ENCODE measurements at regions not wholly inside any gene's neighbourhood (a gene's known extent, or its start where the extent isn't known, plus 50 kb on each side); places are given as distances from the start of the nearest gene placed in this dataset.
A peak's percentile ranks its signal among the peaks of the same experiment; 100 is the strongest.
"Not testable (repeated sequence)": the region's sequence is repeated elsewhere in the genome, so short reads cannot be mapped to it uniquely, and the experiment has no call there.

DNA sequence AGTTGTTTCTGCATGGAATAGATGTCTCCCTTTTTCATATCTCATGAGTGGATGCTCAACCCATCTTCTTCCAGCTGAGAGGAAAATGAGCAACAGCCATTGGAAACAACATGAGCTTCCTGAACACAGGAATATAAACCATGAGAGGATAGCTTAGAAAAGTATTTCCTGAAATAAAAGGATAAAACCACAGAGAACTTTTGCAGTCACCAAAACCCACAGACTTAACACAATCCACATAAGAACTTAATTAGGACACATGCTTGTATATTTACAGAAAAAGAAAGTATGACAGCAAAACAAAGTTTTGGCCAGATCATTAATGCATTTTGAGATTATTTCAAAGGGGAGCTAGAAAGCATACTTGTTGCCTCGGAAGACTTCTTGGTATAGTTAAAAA is 180.5 kb upstream of the RASGRP1 start:
- DNase-seq = no peak

DNA sequence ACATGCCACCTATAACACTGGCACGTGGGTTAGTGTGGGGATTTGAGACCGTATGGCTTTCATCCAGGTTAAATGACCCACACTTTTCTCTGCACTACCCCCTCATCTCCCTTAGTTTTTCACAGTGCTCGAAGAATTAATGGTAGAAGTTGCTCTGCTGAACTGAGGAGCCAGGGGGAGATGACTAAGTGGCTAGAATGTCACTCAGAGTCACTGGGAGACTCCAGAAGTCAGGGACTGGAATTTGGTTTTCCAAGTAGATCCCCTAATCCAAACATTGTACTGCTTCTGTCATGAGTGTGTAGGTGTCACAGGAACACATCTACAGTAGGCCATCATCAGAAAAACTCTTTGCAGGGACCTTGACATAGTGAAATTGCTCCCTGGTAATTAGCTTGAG is 181.0 kb upstream of the RASGRP1 start:
- no peak for DNase-seq

DNA sequence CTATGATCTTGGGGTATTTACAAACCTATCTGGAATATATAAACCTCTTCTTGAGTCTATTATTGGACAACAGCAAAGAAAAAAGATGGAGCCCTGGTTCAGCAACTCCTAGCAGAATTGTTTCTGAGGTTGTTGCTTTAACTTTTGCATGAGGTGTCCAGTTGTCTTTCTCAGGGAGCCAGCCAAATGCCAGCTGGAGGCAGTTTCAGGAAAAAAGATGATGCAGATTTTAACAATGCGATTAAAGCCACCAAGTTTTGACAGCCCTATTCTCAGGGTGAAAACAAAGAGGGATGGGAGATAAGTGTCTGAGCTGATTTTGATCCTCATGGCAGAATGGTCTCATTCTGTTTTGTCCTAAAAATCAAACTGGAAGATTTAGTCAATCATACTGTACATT is 181.6 kb upstream of the RASGRP1 start:
- DNase-seq = no peak

DNA sequence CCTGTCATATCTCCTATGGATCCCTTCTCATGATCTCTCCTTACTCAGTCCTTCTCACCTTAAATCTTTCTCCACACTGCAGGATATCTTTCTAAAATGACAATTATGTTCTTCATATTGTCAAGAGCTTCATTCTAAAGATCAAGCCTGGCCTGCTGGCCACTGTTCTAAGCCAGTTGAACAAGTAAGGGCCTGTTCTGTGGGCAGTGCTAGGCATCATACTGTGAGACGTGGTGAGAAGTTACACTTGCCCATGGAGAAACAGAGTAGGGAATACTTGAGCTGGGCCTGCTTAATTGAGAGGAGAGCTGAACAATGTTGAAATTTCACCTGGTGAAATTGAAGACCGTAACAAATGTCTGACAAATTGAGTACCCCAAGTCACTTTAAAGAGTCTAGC is 184.1 kb upstream of the RASGRP1 start:
- no peak for DNase-seq

DNA sequence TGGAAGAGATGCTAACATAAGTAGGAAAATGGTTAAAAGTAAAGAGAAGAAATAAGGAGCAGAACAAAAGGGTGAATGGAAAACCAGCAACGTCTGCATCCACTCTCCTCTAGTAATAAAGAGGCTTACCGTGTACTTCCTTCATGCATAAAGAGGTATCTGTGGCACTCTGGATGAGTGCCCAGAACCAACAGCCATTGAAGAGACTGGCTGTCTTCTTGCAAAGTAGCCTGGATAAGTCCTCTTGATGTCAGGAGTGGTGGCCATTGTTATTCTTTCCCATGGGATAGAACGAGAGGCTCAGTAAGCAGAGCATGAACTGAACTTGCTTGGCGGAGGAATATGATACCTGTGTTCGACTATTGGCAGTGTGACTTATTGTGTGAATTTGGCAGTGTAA is 186.2 kb upstream of the RASGRP1 start:
- no peak for DNase-seq

DNA sequence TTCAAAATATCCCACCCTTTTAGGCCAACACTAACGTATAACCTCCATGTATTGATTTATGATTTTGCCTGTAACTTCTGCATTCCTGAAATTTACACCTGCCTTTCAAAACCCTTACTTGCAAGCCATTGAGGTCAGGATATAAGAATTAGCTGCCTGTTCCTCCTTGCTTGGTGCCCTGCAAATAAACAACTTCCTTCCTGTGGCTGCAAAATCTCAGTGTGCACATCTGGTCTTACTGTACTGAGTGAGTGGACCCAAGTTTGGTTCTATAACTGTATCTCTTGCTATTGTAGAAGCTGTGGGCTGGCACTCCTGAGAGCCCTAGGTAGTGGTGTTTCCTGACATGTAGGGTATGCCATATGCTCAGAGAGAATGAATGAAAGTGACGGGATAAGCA is 191.1 kb upstream of the RASGRP1 start:
- no peak for DNase-seq

DNA sequence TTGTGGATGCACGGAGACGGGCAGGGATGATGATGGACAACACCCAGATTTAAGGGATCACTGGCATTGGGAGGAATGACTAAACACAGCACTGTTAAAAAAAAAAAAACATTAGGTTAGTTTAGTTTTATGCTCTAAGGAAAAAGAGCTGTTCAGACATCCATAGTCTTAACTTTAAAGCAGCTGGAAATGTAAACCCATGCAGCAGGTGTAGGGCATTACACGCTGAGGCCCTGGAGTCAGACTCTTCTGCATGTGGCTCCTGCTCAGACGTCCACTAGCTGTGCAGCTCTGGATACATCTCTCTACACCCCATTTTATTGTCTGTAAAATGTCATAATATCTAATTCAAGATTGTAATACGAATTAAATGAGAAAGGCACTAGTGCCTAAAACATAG is 191.8 kb upstream of the RASGRP1 start:
- DNase-seq = no peak

DNA sequence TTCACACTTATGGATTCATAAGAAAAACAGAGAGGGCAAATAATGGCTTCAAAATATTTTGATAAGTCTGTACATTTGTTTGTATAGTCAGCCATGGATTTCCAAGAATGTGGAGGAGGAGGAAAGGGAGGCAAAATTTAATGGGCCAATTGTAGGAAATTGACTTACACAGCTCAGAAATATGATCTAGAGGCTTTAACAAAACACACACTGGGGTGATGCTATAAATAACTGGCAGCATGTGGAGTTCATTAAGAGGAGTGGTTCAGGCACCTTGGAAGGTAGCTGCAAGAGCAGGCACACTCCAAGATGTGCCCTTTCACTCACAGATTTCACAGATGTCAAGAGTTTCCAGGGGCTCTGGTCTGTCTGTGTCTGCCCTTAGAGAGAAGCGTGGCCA is 193.4 kb upstream of the RASGRP1 start:
- DNase-seq = no peak

DNA sequence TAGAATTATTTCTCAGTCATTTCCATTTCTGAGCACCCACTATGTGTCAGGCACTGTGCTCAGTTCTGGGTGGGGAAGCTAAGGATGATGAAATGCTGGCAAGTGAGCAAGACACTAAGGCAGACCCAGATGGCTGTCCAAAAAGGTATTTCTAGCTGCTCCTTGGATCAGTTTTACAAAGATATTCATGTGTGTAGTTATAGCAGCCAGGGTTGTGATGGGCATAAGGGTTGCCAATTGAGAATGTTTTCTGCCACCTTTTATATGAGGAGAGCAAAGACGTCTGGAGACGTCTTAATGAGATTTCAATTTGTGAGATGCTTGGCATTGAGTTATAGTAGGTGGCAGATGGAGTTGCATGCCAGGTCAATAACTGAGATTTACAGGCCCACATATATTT is 197.1 kb upstream of the RASGRP1 start:
- no peak for DNase-seq

DNA sequence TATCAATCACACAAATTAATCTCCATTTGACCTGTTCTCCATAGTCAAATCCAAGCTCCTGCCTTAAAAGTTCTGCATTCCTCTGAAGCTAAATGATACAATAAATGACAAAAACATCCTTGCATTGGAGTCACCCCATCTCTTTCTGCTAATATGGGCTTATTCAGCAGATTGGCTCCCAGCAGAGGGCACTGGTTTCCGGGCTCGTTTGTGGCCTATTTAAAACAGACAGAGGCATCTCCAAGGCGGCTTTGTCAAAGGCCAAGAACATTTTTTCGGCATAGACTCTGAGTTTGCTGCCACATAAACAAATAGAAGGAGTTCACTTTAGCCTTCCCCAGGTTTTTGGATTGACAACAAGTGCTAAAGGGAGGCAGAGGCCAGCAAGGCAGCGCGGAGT is 204.4 kb upstream of the RASGRP1 start:
- no peak for DNase-seq

DNA sequence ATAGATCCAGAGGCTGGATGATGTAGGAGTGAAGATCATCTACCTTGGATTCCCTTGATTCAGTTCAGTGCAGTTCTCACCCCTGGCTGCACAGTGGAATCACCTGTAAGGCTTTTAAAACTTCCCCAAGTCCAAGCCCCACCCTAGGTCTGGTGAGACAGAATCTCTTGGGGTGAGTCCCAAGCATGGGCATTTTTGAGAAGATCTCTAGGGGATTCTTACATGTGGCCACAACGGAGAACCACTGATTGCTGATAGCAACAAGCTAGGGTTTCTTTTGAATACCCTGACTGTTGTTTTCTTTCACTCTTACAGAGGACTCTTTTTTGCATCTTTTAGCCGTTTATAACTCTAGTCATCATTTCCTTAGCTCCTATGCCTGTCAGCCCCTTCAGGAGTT is 204.9 kb upstream of the RASGRP1 start:
- peak in 1 of 5 experiments; percentile 40 for DNase-seq

DNA sequence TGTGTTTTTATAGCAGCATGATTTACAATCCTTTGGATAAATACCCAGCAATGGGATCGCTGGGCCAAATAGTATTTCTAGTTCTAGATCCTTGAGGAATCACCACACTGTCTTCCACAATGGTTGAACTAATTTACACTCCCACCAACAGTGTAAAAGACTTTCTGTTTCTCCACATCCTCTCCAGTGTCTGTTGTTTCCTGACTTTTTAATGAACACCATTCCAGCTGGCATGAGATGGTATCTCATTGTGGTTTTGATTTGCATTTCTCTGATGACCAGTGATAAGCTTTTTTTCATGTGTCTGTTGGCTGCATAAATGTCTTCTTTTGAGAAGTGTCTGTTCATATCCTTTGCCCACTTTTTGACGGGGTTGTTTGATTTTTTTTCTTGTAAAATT is 209.5 kb upstream of the RASGRP1 start:
- not testable (repeated sequence) for DNase-seq

DNA sequence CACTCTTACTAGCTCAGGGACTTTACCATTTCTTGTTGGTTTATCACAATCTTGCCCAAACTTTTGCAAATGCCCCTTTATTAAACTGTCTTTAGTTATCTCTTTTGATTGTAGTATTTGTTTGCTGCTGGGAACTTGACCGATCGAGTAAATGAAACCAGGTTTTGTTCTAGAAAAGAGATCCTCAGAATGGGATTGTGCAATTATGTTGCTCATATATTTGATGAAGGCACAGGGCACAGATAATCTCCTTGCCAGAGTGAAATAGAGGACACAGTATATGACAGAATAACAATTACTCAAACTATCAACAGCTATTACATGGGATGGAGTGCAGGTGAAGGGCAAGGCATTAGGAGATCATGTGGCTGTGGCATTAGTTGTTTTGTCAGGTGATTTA is 216.6 kb upstream of the RASGRP1 start:
- DNase-seq = no peak

DNA sequence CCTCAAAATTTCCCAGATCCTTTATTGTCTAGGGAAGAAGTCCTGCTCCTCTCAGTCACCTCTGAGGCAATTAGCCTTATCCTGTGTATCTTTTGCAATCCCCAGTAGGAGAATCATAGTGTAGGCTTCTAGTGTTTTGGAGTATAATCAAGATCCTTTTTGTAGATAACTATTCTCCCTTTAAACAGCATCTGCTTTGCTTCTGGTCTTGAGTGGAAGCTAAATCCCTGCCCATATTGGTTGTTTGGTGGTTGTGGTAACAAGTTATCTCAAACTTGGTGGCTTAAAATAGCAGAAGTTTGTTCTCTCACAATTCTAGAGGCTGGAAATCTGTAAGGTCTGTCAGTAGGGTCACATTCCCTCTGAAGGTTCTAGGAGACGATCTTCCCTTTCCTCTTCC is 217.5 kb upstream of the RASGRP1 start:
- no peak for DNase-seq

DNA sequence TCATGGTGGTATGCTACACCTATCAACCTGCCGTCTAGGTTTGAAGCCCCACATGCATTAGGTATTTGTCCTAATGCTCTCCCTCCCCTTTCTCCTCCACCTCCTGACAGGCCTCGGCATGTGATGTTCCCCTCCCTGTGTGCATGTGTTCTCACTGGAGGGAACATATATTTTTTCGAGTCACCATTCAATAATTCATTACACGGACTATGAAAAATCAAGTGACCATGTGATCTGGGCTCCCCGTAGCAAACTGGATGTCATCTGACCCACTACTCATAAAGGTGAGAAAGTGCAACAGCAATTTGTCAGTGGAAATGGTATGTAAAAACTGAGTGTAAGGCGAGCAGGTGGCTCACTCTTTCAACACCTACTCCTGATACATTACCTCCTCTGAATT is 224.3 kb upstream of the RASGRP1 start:
- DNase-seq = no peak

DNA sequence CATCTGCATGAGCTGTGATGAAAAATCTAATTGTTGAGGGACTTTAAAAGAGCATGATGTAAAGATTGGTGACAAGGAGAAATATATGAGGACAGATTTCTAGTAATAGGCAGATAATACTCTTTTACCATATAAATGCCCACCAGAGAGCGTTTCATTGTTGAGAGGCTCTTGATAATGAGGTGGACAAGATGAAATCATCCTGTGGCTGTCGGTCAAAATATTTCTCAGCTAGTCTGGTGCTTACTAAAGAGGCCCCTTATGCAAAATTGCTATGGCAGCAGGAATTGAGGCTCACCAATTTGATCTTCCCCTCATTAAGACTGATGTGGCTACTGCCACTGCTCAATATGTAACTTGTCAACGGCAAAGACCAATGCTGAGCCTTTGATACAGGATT is 225.0 kb upstream of the RASGRP1 start:
- no peak for DNase-seq

DNA sequence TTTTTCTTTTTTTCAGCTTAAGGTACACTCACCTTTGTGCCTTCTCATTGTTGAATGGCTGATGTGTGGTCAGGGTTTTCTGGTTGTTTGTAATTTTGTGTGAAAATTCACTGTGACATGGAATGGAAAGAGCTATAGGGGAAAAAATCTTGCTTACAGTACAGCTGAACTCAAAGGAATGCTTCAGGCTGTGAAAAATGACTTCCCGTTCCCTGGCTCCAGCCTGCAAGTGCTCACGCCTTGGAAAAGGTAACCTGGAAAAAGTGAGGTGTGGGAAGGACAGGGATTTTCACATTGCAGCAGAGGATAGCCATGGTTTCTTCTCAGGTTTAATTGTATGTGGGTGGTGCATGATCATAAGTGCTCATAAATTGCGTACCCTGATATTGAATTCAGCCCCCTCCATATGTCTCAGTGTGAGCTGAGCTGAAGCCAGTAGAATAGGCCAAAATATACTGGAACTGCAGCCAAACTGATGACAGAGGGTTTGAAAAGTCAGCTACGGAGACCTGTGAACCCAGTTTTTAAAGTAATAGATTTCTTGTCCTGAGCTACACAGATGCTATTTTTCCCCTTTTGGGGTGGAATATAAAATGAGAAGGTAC is 228.7 kb upstream of the RASGRP1 start:
- DNase-seq = no peak

DNA sequence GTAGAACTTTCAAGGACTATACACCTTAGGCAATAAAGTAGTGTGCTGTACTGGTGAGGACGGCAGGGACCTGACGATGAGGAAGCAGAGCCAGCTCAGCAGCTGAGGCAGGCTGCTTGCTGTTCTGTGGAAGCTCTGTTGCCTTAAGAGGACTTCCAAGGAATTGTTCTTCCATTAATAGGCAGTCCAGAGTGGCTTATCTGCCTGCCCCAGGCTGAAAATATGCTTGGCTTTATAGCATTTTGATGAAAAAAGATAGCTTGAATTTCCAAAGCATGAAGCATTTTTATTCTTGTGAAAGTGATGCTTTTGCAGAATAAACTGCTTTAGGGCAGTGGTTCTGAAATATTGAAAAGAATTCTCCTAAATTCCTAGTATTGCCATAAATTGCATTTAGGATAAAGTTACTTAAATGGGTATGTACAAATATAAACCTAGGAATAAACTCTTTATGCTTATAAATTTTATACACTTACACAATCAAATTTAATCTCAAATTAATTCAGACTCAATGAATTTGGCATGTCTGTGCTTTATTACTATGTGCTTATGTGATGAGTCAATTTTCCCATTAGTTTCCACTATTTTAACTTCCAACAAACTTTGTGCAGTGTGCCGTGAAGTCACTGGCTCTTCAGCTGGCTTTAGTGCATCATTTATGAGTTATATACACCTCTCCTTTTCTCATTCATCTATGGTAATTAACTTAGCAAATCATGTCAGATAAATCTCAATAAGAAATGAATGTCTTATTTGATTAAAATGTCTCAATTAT is 231.0 kb upstream of the RASGRP1 start:
- no peak for DNase-seq

DNA sequence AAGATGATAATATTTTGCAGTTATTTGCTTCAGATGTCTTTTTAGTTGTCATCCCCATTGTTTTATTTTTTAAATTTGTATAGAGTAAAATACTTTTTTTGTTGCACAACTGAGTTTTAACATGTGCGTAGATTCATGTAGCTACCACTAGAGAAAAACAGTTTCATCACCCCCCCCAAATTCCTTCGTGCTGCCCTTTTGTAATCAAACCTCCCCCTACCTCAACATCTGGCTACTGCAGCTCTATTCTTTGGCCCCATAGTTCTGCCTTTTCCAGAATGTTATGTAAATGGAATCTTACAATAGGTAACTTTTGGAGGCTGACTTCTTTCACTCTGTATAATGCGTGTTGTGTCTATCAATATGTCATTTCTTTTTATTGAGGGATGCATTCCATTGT is 232.0 kb upstream of the RASGRP1 start:
- no peak for DNase-seq

DNA sequence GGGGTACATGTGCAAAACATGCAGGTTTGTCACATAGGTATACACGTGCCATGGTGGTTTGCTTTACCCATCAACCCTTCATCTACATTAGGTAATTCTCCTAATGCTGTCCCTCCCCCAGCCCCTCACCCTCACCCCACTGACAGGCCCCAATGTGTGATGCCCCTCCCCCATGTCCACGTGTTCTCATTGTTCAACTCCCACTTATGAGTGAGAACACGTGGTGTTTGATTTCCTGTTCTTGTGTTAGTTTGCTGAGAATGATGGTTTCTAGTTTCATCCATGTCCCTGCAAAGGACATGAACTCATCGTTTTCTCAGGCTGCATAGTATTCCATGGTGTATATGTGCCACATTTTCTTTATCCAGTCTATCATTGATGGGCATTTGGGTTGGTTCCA is 232.9 kb upstream of the RASGRP1 start:
- DNase-seq = not testable (repeated sequence)

DNA sequence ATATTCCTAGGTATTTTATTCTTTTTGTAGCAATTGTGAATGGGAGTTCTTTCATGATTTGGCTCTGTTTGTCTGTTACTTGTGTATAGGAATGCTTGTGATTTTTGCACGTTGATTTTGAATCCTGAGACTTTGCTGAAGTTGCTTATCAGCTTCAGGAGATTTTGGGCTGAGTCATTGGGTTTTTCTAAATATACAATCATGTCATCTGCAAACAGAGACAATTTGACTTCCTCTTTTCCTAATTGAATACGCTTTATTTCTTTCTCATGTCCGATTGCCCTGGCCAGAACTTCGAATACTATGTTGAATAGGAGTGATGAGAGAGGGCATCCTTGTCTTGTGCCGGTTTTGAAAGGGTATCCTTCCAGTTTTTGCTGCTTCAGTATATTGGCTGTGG is 234.6 kb upstream of the RASGRP1 start:
- not testable (repeated sequence) for DNase-seq

DNA sequence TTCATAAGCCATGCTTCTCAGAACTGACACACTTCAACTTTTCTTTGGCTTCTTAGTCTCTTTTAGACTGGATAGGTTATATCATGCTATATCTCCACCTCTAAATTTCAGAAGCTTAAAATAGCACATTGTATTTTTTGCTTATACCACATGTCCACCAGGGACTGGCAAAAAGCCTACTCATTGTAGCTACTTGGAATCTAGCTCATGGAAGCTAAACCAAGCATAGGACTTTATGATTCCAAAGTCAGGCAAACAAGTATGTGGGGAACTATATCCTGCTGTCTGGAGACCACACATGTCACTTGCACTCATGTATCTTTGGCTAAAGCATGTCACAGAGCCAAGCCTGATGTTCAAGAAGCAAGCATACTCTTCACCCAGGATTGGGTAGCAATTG is 245.0 kb upstream of the RASGRP1 start:
- no peak for DNase-seq

DNA sequence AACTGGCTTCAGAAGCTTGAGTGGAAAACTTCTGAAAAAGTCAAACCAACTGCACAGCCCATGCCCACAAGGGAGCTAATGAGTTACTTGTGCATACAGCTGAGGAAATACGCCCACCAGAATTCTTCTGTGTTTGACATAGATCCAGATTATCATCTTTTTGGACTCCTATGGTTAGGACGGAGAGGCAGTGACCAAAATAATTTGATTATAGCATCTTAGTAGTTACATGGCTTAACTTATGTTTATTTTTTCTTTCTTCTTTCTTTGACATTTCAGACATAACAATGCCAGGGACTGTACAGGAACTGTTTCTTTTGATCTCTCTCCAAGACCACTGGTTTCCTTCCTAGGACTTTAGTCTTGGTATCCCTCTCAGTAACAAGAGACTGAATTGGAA is 246.1 kb upstream of the RASGRP1 start:
- no peak for DNase-seq

DNA sequence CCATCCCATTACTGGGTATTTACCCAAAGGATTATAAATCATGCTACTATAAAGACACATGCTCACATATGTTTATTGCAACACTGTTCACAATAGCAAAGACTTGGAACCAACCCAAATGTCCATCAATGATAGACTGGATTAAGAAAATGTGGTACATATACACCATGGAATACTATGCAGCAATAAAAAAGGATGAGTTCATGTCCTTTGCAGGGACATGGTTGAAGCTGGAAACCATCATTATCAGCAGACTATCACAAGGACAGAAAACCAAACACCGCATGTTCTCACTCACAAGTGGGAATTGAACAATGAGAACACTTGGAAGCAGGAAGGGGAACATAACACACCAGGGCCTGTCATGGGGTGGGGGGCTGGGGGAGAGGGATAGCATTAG is 249.6 kb upstream of the RASGRP1 start:
- not testable (repeated sequence) for DNase-seq

DNA sequence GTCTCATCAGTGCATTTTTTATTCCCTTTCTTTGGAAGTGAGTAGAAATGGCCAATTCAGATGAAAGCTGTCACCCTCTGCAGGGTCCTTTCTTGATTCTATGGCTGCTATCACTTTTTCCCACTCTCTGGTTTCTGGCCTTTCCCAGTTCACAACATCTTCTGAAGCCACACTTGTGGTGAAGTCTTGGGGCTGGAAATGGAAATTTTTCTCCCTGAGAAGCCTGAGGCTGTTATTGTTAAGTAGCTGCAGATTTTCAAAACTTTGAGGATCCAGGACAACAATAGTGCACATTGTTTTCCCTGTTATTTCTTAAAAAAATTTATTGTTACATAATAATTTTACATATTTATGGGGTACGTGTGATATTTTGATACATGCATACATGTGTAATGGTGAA is 250.3 kb upstream of the RASGRP1 start:
- DNase-seq = no peak

Data from T-helper 2 cell (primary cell).